ENCODE measurements at regions not wholly inside any gene's neighbourhood (a gene's known extent, or its start where the extent isn't known, plus 50 kb on each side); places are given as distances from the start of the nearest gene placed in this dataset.

- TF ChIP-seq, protein P1, sequence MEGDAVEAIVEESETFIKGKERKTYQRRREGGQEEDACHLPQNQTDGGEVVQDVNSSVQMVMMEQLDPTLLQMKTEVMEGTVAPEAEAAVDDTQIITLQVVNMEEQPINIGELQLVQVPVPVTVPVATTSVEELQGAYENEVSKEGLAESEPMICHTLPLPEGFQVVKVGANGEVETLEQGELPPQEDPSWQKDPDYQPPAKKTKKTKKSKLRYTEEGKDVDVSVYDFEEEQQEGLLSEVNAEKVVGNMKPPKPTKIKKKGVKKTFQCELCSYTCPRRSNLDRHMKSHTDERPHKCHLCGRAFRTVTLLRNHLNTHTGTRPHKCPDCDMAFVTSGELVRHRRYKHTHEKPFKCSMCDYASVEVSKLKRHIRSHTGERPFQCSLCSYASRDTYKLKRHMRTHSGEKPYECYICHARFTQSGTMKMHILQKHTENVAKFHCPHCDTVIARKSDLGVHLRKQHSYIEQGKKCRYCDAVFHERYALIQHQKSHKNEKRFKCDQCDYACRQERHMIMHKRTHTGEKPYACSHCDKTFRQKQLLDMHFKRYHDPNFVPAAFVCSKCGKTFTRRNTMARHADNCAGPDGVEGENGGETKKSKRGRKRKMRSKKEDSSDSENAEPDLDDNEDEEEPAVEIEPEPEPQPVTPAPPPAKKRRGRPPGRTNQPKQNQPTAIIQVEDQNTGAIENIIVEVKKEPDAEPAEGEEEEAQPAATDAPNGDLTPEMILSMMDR (IDR thresholded peaks at IDR 0.05; ENCODE audit: insufficient read depth, low read length, poor library complexity, severe bottlenecking): no peak
- TF ChIP-seq EZH2phosphoT487 (conservative IDR thresholded peaks at IDR 0.05; ENCODE audit: low read length): no peak
- Histone ChIP-seq H3K4me3 (ENCODE audit: insufficient read depth, low read length, poor library complexity, severe bottlenecking) (no peak overlapping the region), H3F3A (ENCODE audit: insufficient read depth) (no peaks in the 10 kb centered on the region), H3K36me3 (ENCODE audit: low read length) (no peaks in the 10 kb centered on the region), H3K4me2 (ENCODE audit: low read depth, low read length, poor library complexity, severe bottlenecking) (no peak overlapping the region), H4K20me1 (ENCODE audit: low read depth, low read length) (no peaks in the 10 kb centered on the region), H3K9me3 (ENCODE audit: insufficient read depth, low read length) (no peaks in the 10 kb centered on the region), H3K9me2 (replicated peaks; ENCODE audit: insufficient read depth, low read length) (no peaks in the 10 kb centered on the region), H3K27me3 (ENCODE audit: low read length) (no peaks in the 10 kb centered on the region), H2AFZ (ENCODE audit: low read depth, low read length, severe bottlenecking) (no peak overlapping the region), H3K79me2 (ENCODE audit: insufficient read depth, low read length) (no peaks in the 10 kb centered on the region), H3K27ac (ENCODE audit: low read depth, low read length) (no peak overlapping the region), H3K9ac (ENCODE audit: low read length) (no peak overlapping the region)
These were observed 276.8 kb upstream of the CLINT1 start for GRCh38 chr5:158135682-158136179.

GRCh38 chr5:158133369-158133768 lies 274.4 kb upstream of the CLINT1 start:
- H3K9ac ChIP-seq (ENCODE audit: low read length): no peak overlapping the region
- H3K9me2 ChIP-seq (replicated peaks; ENCODE audit: insufficient read depth, low read length): no peaks in the 10 kb centered on the region
- H3K4me2 ChIP-seq (ENCODE audit: low read depth, low read length, poor library complexity, severe bottlenecking): no peak overlapping the region
- H2AFZ ChIP-seq (ENCODE audit: low read depth, low read length, severe bottlenecking): no peak overlapping the region
- no peak overlapping the region for H3K27ac ChIP-seq (ENCODE audit: low read depth, low read length)
- no peaks in the 10 kb centered on the region for H3F3A ChIP-seq (ENCODE audit: insufficient read depth)
- no peaks in the 10 kb centered on the region for H3K9me3 ChIP-seq (ENCODE audit: insufficient read depth, low read length)
- H3K4me3 ChIP-seq (ENCODE audit: insufficient read depth, low read length, poor library complexity, severe bottlenecking): no peak overlapping the region
- no peaks in the 10 kb centered on the region for H3K27me3 ChIP-seq (ENCODE audit: low read length)
- TF ChIP-seq EZH2phosphoT487 (conservative IDR thresholded peaks at IDR 0.05; ENCODE audit: low read length): no peak
- TF ChIP-seq, protein P1 (IDR thresholded peaks at IDR 0.05; ENCODE audit: insufficient read depth, low read length, poor library complexity, severe bottlenecking): no peak
- no peaks in the 10 kb centered on the region for H3K79me2 ChIP-seq (ENCODE audit: insufficient read depth, low read length)
- H3K36me3 ChIP-seq (ENCODE audit: low read length): no peaks in the 10 kb centered on the region
- no peaks in the 10 kb centered on the region for H4K20me1 ChIP-seq (ENCODE audit: low read depth, low read length)

DNA sequence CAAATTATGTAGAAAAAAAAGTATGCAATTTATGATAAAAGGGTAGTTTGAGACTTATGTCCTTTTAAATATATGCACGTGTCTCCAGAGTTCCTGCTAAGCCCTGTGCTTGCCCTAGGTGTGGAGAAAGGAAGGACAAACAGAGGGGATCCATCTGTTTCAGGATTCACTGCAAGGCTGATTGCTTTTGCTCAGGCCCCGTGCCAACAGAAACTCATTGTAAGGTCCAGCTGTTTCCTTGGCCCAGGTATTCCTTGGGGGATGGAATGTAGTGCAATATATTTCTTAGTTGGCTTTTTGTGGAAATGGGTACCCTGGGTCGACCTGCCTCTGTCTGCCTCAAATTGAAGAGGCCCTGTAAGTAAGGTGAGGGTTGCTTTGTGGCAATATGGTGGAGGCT lies 268.6 kb upstream of the CLINT1 start:
- Histone ChIP-seq H4K20me1 (ENCODE audit: low read depth, low read length) (no peaks in the 10 kb centered on the region), H3K4me2 (ENCODE audit: low read depth, low read length, poor library complexity, severe bottlenecking) (no peak overlapping the region), H2AFZ (ENCODE audit: low read depth, low read length, severe bottlenecking) (no peak overlapping the region), H3K4me3 (ENCODE audit: insufficient read depth, low read length, poor library complexity, severe bottlenecking) (no peak overlapping the region), H3K79me2 (ENCODE audit: insufficient read depth, low read length) (no peaks in the 10 kb centered on the region), H3K9me3 (ENCODE audit: insufficient read depth, low read length) (no peaks in the 10 kb centered on the region), H3K27ac (ENCODE audit: low read depth, low read length) (no peak overlapping the region), H3F3A (ENCODE audit: insufficient read depth) (no peaks in the 10 kb centered on the region), H3K9ac (ENCODE audit: low read length) (no peak overlapping the region), H3K9me2 (replicated peaks; ENCODE audit: insufficient read depth, low read length) (no peaks in the 10 kb centered on the region), H3K36me3 (ENCODE audit: low read length) (no peaks in the 10 kb centered on the region), H3K27me3 (ENCODE audit: low read length) (no peaks in the 10 kb centered on the region)
- TF ChIP-seq, protein P1 (IDR thresholded peaks at IDR 0.05; ENCODE audit: insufficient read depth, low read length, poor library complexity, severe bottlenecking): no peak
- TF ChIP-seq EZH2phosphoT487 (conservative IDR thresholded peaks at IDR 0.05; ENCODE audit: low read length): no peak

All from SU-DHL-6 (cell line).